GM03348 (cell line): ENCODE measurements at regions not wholly inside any gene's neighbourhood (a gene's known extent, or its start where the extent isn't known, plus 50 kb on each side); places are given as distances from the start of the nearest gene placed in this dataset.

Experiments used
- DNase-seq: peaks from one replicate; pipeline ENCODE4 v3.0.0; 2012; ENCODE audit warnings: low spot score

DNA sequence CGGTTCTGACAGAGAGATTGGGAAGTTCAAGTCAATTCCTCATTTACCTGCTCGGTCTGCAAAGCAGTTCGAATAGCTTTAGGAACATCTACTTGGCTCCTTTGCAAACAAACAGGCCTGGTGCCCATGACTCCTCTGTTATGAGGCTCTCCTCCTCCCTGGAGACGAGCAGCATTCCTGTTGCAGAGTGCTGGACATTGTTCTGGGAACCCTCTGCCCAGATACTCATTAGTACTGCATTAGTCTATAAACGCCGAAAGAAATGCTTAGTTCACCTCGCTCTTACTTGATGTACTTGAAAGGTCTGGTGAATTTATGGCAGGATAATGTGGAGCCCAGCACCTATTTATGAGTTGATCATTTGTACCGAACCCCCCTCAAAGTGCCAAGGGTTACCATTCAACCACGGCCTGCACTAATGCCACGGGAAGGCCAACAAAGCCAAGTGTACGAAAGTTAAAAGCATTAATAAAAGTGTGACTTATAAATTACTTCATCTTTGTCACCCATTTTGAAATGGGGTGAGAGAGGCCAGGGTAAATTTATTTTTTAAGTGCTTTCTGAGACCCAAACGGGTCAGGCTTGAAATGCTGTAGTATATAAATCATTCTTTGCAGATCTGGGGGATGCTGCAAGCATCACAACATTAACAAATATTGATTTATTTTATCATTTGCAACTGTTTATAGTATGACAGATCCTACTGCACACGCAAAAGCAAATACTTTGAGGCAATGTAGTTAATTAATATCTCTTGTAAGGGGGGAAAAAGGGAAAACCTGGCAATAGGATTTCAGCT lies 478.9 kb upstream of the PSMD7 start:
- DNase-seq = no peak

DNA sequence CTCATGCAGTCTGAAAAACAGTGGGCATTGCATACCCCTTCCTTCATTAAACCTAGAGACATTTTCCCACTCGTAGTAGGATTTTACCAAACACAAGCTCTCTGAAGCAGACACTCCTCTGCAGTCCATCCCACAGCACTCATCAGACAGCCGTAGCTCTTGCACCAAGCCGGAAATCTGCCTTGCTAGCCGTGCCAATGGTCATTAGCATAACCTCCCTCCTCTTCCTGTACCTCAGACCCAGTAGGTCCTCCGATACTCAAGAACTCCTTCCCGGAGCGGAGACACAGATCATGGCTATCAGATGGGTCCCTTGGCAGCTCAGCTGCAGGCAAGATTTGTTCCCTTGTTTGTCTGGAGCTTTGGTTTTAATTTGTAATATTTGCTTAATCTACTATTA lies 483.1 kb upstream of the PSMD7 start:
- no peak for DNase-seq

- no peak for DNase-seq
Measured at GRCh38 chr16:73804456-73804855, 492.2 kb upstream of the PSMD7 start.

GRCh38 chr16:73798471-73798870 lies 498.1 kb upstream of the PSMD7 start:
- DNase-seq = no peak

GRCh38 chr16:73797115-73797514 lies 499.5 kb upstream of the PSMD7 start:
- DNase-seq = no peak

GRCh38 chr16:73796241-73796640 lies 500.4 kb upstream of the PSMD7 start:
- no peak for DNase-seq

GRCh38 chr16:73794994-73795393 lies 501.6 kb upstream of the PSMD7 start:
- no peak for DNase-seq

- DNase-seq = no peak
Measured at GRCh38 chr16:73793871-73794437, 502.7 kb upstream of the PSMD7 start.

- no peak for DNase-seq
Measured at GRCh38 chr16:73793260-73793659, 503.4 kb upstream of the PSMD7 start.

DNA sequence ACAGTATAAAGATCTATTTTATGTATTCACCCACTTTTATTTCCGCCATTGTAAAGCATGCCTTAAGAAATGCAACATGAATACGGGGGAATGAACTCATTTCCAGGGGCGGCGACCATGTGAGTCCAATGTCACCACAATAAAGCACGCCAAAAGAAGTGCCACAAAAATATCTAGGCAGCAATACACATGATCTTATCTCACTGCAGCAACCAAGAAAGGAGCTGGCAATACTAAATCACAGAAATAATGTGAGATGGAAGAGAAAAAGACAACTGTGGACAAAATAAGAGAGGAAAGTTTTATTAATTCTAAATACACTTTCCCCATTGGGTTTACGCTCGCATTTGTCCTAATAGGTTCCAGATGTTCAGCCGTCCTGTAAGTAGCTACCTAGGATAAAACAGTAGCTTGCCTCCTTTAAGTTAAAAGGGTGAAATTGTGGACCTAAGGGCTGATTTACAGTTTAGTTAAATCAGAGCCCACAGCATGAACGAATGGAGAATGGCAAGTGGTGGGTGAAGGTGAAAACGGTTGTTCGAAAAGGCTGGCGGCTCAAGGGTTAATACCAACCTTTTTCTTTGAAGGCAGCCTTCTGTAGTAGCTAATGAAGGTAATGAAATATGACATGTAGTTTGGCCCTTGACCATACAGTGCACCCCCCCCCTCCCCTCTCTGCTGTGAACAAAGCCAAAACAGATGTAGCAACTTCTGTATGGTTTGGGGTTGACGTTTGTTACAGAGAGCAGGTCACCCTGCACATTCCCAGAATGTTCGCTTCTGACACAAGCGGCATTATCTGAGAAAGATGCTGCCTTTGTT lies 504.2 kb upstream of the PSMD7 start:
- no peak for DNase-seq

DNA sequence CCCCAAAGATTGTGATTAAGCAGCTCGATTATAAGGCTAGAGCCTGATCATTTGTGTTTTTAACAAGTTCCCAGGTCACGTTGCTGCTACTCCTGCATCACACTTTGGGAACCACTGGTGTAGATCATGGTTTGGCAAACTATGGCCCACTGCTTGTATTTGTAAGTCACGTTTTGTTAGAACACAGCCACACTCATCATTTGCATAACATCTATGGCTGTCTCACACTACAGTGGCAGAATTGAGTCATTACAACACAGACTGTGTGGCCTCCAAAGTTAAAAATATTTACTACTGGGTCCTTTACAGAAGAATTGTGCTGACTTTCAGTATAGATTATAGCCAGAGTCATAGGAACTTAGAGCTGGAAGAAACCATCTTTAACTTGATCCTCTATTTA lies 515.3 kb upstream of the PSMD7 start:
- DNase-seq = no peak

DNA sequence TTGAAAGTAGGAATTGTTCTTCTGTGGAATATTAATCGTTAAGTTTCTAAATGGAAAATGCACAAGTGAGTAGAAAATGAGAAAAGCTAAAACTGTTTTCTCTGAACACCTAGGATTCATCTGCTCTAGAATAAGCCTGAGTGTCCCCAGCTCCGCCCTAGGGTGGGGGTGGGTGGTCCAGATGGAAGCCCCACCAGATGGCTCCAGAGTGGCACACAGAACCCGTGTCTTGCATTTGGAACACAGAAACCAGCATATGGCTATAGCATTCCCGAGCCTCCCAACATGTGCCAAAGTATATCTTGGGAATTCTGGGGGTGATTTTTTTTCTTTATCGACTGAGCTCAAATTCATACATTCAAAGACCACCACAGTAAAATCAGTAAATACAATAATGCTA lies 517.7 kb upstream of the PSMD7 start:
- DNase-seq = no peak

DNA sequence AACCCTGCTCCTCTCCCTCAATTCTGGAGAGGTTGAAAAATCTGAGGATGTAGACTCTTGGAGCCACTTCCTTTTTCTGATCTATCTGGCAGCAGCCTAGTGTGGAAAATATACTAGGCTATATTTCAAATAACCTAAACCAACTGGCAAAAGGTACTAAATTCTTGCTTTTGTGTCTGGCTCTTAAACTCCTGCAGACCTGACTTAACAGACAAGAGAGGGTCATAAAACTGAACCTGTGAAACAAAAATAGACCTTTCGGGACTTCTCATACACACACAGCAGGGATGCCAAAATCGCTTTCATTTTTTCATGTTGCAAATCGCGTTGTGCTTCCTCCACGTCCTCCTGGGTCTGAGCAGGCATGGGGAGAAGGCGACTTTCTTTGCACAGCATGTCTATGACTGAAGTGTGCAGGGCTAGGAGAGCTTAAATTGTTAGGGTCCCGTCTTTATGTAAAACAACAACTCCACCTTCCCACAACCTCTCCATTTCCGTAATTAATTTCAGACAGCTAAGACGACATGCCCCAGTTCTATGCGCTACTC lies 520.7 kb upstream of the PSMD7 start:
- peak; percentile 15 for DNase-seq

- DNase-seq = peak; percentile 24
Measured at GRCh38 chr16:73771196-73772064, 525.2 kb upstream of the PSMD7 start.

DNA sequence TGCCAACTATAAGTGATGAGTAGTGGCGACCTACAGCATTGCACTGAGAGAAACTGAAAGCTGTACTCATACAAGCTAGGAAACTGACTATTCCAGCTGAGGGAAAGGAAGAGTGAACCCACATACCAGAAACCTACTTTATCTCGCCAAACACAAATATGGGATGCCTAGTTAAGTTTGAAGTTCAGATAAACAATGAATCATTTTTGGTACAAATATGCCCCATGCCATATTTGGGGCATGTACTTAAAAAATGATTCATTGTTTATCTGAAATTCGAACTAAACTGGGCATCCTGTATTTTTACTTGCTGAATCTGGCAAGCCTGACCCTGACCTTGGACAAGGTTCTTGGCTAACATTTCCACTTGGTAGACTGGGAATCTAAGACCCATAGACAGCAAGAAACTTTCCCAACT lies 527.8 kb upstream of the PSMD7 start:
- no peak for DNase-seq

GRCh38 chr16:73764321-73764720 lies 532.3 kb upstream of the PSMD7 start:
- no peak for DNase-seq

- no peak for DNase-seq
Measured at GRCh38 chr16:73756289-73757178, 540.1 kb upstream of the PSMD7 start.

DNA sequence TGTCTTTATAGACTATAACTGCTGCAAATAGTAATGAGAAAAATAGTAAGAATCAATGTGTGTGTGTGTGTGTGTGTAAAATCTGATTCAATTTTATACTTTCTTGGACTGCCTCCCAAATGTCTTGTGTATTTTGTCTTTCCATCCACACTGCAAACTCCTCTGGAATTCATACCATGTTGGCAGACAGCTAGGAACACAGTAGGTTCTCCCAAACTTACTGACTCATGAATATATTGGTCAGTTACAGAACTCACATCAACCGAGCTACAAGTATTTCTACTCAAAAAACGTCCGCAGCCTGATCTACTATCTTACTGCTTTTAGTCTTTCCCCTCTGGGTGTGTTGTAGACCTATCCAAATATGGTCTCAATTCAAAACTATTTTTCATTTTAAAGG lies 542.7 kb upstream of the PSMD7 start:
- no peak for DNase-seq

GRCh38 chr16:73750639-73751038 lies 546.0 kb upstream of the PSMD7 start:
- no peak for DNase-seq

DNA sequence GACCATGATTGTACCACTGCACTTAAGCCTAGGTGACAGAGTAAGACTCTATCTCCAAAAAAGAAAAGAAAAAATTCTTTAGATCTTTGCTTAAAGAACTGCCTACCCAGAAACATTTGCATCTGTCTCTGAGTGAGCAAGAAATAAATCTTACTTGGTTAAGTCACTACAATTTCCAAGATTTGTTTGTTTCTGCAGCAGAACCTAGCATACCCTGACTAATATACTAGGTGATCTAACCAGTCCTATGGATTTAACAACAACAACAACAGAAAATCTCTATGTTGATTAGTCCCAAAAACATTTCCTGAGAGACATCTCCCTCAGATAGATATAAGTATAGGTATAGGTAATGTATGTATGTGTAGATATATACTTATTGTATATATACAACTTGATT lies 549.3 kb upstream of the PSMD7 start:
- no peak for DNase-seq

- no peak for DNase-seq
Measured at GRCh38 chr16:73746554-73746953, 550.1 kb upstream of the PSMD7 start.
